ENCODE measurements at regions not wholly inside any gene's neighbourhood (a gene's known extent, or its start where the extent isn't known, plus 50 kb on each side); places are given as distances from the start of the nearest gene placed in this dataset.

- TF ChIP-seq SIN3A (IDR thresholded peaks at IDR 0.05; ENCODE audit: borderline replicate concordance, low read depth, low read length) (no peak), FOSL2 (IDR thresholded peaks at IDR 0.05; ENCODE audit: borderline replicate concordance, low read depth) (no peak)
Measured at GRCh38 chr2:238709325-238710025, 138.4 kb upstream of the TWIST2 start.

Measured in SK-N-SH (cell line).